ENCODE measurements at regions not wholly inside any gene's neighbourhood (a gene's known extent, or its start where the extent isn't known, plus 50 kb on each side); places are given as distances from the start of the nearest gene placed in this dataset.

DNA sequence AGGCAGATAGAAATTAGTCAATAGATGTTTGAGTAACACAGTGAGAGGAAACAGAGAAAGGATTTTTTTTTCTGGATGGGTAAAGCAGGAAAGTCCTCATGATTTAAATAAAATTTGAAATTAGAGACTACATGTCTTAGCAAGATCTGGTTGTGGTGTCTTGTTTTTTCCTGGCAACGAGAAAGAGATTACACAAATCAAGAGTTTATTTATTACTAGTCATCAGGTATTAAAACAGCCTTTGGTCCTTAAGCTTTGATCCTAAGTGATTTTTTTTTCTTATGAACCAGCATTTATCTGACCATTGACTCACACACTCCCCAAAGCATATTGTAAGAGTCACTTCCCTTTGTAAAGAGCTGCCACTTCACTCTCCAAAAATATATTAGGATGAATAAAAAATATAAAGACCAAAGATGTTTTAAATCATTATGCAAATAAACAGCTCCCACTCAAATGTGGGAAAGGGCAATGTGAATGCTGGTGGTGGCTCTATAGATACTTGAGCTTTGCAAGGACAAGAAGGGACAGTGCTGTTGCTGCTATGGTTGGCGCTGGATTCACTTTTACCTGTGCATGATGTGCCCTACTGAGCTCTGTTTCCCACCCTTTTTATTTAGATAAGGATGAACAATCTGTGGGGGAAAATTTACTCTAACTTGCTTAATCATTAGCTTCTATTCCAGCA lies 1726.5 kb downstream of the MAT2B start:
- TF ChIP-seq, protein P1, sequence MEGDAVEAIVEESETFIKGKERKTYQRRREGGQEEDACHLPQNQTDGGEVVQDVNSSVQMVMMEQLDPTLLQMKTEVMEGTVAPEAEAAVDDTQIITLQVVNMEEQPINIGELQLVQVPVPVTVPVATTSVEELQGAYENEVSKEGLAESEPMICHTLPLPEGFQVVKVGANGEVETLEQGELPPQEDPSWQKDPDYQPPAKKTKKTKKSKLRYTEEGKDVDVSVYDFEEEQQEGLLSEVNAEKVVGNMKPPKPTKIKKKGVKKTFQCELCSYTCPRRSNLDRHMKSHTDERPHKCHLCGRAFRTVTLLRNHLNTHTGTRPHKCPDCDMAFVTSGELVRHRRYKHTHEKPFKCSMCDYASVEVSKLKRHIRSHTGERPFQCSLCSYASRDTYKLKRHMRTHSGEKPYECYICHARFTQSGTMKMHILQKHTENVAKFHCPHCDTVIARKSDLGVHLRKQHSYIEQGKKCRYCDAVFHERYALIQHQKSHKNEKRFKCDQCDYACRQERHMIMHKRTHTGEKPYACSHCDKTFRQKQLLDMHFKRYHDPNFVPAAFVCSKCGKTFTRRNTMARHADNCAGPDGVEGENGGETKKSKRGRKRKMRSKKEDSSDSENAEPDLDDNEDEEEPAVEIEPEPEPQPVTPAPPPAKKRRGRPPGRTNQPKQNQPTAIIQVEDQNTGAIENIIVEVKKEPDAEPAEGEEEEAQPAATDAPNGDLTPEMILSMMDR (IDR thresholded peaks at IDR 0.05) = no peak
- TF ChIP-seq ZNF317 (CRISPR knock-in tag; IDR thresholded peaks at IDR 0.05; ENCODE audit: borderline replicate concordance, low read depth) = no peak
- TF ChIP-seq, protein P2, sequence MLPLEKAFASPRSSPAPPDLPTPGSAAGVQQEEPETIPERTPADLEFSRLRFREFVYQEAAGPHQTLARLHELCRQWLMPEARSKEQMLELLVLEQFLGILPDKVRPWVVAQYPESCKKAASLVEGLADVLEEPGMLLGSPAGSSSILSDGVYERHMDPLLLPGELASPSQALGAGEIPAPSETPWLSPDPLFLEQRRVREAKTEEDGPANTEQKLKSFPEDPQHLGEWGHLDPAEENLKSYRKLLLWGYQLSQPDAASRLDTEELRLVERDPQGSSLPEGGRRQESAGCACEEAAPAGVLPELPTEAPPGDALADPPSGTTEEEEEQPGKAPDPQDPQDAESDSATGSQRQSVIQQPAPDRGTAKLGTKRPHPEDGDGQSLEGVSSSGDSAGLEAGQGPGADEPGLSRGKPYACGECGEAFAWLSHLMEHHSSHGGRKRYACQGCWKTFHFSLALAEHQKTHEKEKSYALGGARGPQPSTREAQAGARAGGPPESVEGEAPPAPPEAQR (CRISPR knock-in tag; IDR thresholded peaks at IDR 0.05) = no peak
- TF ChIP-seq NFYB (CRISPR knock-in tag; conservative IDR thresholded peaks at IDR 0.05; ENCODE audit: low read depth) = no peak
- TF ChIP-seq ETV6 (CRISPR knock-in tag; IDR thresholded peaks at IDR 0.05) = no peak
- no peak for TF ChIP-seq SMAD4 (CRISPR knock-in tag; IDR thresholded peaks at IDR 0.05)
- TF ChIP-seq, protein P3, sequence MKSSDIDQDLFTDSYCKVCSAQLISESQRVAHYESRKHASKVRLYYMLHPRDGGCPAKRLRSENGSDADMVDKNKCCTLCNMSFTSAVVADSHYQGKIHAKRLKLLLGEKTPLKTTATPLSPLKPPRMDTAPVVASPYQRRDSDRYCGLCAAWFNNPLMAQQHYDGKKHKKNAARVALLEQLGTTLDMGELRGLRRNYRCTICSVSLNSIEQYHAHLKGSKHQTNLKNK (CRISPR knock-in tag; IDR thresholded peaks at IDR 0.05) = no peak
- TF ChIP-seq ZNF396 (CRISPR knock-in tag; IDR thresholded peaks at IDR 0.05; ENCODE audit: borderline replicate concordance) = no peak
- TF ChIP-seq ZNF416 (CRISPR knock-in tag; IDR thresholded peaks at IDR 0.05) = no peak
- TF ChIP-seq, protein P4, sequence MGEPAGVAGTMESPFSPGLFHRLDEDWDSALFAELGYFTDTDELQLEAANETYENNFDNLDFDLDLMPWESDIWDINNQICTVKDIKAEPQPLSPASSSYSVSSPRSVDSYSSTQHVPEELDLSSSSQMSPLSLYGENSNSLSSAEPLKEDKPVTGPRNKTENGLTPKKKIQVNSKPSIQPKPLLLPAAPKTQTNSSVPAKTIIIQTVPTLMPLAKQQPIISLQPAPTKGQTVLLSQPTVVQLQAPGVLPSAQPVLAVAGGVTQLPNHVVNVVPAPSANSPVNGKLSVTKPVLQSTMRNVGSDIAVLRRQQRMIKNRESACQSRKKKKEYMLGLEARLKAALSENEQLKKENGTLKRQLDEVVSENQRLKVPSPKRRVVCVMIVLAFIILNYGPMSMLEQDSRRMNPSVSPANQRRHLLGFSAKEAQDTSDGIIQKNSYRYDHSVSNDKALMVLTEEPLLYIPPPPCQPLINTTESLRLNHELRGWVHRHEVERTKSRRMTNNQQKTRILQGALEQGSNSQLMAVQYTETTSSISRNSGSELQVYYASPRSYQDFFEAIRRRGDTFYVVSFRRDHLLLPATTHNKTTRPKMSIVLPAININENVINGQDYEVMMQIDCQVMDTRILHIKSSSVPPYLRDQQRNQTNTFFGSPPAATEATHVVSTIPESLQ (CRISPR knock-in tag; IDR thresholded peaks at IDR 0.05) = no peak
- no peak for TF ChIP-seq MYBL2 (CRISPR knock-in tag; IDR thresholded peaks at IDR 0.05)
- TF ChIP-seq, protein P5, sequence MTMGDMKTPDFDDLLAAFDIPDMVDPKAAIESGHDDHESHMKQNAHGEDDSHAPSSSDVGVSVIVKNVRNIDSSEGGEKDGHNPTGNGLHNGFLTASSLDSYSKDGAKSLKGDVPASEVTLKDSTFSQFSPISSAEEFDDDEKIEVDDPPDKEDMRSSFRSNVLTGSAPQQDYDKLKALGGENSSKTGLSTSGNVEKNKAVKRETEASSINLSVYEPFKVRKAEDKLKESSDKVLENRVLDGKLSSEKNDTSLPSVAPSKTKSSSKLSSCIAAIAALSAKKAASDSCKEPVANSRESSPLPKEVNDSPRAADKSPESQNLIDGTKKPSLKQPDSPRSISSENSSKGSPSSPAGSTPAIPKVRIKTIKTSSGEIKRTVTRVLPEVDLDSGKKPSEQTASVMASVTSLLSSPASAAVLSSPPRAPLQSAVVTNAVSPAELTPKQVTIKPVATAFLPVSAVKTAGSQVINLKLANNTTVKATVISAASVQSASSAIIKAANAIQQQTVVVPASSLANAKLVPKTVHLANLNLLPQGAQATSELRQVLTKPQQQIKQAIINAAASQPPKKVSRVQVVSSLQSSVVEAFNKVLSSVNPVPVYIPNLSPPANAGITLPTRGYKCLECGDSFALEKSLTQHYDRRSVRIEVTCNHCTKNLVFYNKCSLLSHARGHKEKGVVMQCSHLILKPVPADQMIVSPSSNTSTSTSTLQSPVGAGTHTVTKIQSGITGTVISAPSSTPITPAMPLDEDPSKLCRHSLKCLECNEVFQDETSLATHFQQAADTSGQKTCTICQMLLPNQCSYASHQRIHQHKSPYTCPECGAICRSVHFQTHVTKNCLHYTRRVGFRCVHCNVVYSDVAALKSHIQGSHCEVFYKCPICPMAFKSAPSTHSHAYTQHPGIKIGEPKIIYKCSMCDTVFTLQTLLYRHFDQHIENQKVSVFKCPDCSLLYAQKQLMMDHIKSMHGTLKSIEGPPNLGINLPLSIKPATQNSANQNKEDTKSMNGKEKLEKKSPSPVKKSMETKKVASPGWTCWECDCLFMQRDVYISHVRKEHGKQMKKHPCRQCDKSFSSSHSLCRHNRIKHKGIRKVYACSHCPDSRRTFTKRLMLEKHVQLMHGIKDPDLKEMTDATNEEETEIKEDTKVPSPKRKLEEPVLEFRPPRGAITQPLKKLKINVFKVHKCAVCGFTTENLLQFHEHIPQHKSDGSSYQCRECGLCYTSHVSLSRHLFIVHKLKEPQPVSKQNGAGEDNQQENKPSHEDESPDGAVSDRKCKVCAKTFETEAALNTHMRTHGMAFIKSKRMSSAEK (CRISPR knock-in tag; IDR thresholded peaks at IDR 0.05; ENCODE audit: borderline replicate concordance) = no peak
